NB4 (cell line): ENCODE measurements at regions not wholly inside any gene's neighbourhood (a gene's known extent, or its start where the extent isn't known, plus 50 kb on each side); places are given as distances from the start of the nearest gene placed in this dataset.

Experiments
- DNase-seq: peaks from one replicate; pipeline ENCODE4 v3.0.0; 2010; ENCODE audit warnings: low read depth
- H3K4me3 ChIP-seq: one replicate; pipeline ENCODE4 v1.5.1; 2011; ENCODE audit warnings: mild to moderate bottlenecking, low read depth, low read length, moderate library complexity
- CTCF ChIP-seq: IDR thresholded peaks from one replicate; pipeline ENCODE4 v1.5.1; 2012; ENCODE audit warnings: low read depth, low read length
- MAX ChIP-seq: IDR thresholded peaks from 2 replicates; pipeline ENCODE4 v1.6.1; 2011; ENCODE audit warnings: low read depth, low read length
- MYC ChIP-seq: IDR thresholded peaks from 2 replicates; pipeline ENCODE4 v1.6.1; 2011; ENCODE audit warnings: low read depth, low read length
- POLR2A ChIP-seq: IDR thresholded peaks from 2 replicates; pipeline ENCODE4 v1.6.1; 2011; ENCODE audit warnings: mild to moderate bottlenecking; ENCODE audit not compliant: insufficient read length; ENCODE audit errors: extremely low read depth

GRCh38 chr6:154594496-154595198 is 84.2 kb upstream of the CNKSR3 start:
- no peak for TF ChIP-seq MAX
- no peak for TF ChIP-seq MYC
- no peak for TF ChIP-seq POLR2A
- no peak for TF ChIP-seq CTCF
- no peak for DNase-seq
- no peak overlapping the region for H3K4me3 ChIP-seq

GRCh38 chr6:154595538-154595937 is 85.1 kb upstream of the CNKSR3 start:
- no peak overlapping the region for H3K4me3 ChIP-seq
- TF ChIP-seq POLR2A (no peak), CTCF (no peak), MAX (no peak), MYC (no peak)
- DNase-seq: no peak

- TF ChIP-seq MAX (no peak), MYC (no peak), CTCF (no peak), POLR2A (no peak)
- no peak overlapping the region for H3K4me3 ChIP-seq
- no peak for DNase-seq
These were observed 85.5 kb upstream of the CNKSR3 start for GRCh38 chr6:154596009-154596408.

- no peak for DNase-seq
- no peak overlapping the region for H3K4me3 ChIP-seq
- TF ChIP-seq MAX (no peak), CTCF (no peak), MYC (no peak), POLR2A (no peak)
These were observed 86.2 kb upstream of the CNKSR3 start for GRCh38 chr6:154596701-154597100.

- no peak for DNase-seq
- no peak overlapping the region for H3K4me3 ChIP-seq
- TF ChIP-seq CTCF (no peak), POLR2A (no peak), MYC (no peak), MAX (no peak)
These were observed 87.9 kb upstream of the CNKSR3 start for GRCh38 chr6:154598399-154598798.
